Osteocyte (in vitro differentiated cells): ENCODE measurements at regions not wholly inside any gene's neighbourhood (a gene's known extent, or its start where the extent isn't known, plus 50 kb on each side); places are given as distances from the start of the nearest gene placed in this dataset.

ENCODE experiments used
- DNase-seq: peaks from one replicate; pipeline ENCODE4 v3.0.0; 2021; ENCODE audit warnings: mixed read lengths; ENCODE audit not compliant: unreplicated experiment; ENCODE audit errors: extremely low spot score
- H3K27ac Mint-ChIP-seq: one replicate; pipeline ENCODE4 v1.8.0; 2021; ENCODE audit warnings: mild to moderate bottlenecking, mixed read lengths; ENCODE audit not compliant: unreplicated experiment
- H3K27me3 Mint-ChIP-seq: one replicate; pipeline ENCODE4 v1.8.0; 2021; ENCODE audit warnings: mixed read lengths; ENCODE audit not compliant: unreplicated experiment
- H3K36me3 Mint-ChIP-seq: one replicate; pipeline ENCODE4 v1.8.0; 2021; ENCODE audit warnings: mixed read lengths; ENCODE audit not compliant: unreplicated experiment
- H3K4me1 Mint-ChIP-seq: one replicate; pipeline ENCODE4 v1.8.0; 2021; ENCODE audit warnings: mixed read lengths; ENCODE audit not compliant: unreplicated experiment
- H3K4me3 Mint-ChIP-seq: one replicate; pipeline ENCODE4 v1.8.0; 2021; ENCODE audit warnings: mild to moderate bottlenecking, moderate library complexity, mixed read lengths; ENCODE audit not compliant: unreplicated experiment
- H3K9me3 Mint-ChIP-seq: one replicate; pipeline ENCODE4 v1.8.0; 2021; ENCODE audit warnings: mixed read lengths; ENCODE audit not compliant: unreplicated experiment
- TF ChIP-seq, protein P1 (sequence below): fragments of 200-600 bp; sonication (generic); IDR thresholded peaks from 2 replicates; pipeline ENCODE4 v1.5.0; 2021; ENCODE audit warnings: antibody characterized with exemption, mild to moderate bottlenecking, moderate library complexity

- Mint-ChIP-seq H3K36me3 (no peaks in the 10 kb centered on the region), H3K4me1 (peaks cover 21% of the 10 kb centered on the region), H3K27me3 (no peaks in the 10 kb centered on the region), H3K4me3 (no peak overlapping the region), H3K27ac (no peak overlapping the region), H3K9me3 (peaks cover 15% of the 10 kb centered on the region)
- no peak for DNase-seq
- TF ChIP-seq, protein P1, sequence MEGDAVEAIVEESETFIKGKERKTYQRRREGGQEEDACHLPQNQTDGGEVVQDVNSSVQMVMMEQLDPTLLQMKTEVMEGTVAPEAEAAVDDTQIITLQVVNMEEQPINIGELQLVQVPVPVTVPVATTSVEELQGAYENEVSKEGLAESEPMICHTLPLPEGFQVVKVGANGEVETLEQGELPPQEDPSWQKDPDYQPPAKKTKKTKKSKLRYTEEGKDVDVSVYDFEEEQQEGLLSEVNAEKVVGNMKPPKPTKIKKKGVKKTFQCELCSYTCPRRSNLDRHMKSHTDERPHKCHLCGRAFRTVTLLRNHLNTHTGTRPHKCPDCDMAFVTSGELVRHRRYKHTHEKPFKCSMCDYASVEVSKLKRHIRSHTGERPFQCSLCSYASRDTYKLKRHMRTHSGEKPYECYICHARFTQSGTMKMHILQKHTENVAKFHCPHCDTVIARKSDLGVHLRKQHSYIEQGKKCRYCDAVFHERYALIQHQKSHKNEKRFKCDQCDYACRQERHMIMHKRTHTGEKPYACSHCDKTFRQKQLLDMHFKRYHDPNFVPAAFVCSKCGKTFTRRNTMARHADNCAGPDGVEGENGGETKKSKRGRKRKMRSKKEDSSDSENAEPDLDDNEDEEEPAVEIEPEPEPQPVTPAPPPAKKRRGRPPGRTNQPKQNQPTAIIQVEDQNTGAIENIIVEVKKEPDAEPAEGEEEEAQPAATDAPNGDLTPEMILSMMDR = no peak
Measured at GRCh38 chr3:30501526-30501925, 104.9 kb upstream of the TGFBR2 start.

DNA sequence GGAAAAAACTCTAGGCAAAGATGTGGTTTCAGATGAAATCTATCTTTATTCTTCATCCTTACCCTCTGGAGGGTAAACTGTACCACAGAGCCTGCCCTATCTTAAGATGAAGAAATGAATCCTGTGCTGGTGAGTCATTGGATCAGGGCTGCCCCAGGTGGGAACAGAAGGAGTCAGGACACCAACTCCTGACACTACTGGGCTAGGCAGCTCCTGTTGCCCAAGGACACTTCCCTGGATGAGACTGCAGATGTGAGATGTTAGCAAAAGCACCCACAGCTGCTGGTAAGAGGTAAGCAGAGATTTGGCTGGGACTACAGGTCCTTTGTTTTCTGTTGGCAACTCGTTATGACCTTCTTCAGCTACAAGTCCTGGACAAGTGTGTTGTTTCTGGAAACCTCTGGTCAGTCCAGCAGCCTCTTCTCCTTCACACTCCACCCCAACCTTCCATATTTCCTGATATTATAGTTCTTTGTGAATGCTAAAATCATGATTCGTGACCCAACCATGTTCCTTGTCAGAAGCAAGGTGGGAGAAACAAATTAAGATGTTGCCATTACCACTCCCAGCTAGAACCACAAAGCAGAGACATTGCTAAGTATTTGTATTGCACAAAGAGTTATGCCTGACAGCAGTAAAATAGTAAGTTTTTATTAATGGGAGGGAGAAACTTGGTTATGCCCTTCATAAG lies 104.2 kb upstream of the TGFBR2 start:
- TF ChIP-seq, protein P1 = no peak
- Mint-ChIP-seq H3K27ac (no peak overlapping the region), H3K36me3 (no peaks in the 10 kb centered on the region), H3K27me3 (no peaks in the 10 kb centered on the region), H3K4me3 (no peak overlapping the region), H3K9me3 (peaks cover 15% of the 10 kb centered on the region), H3K4me1 (peaks cover 15% of the 10 kb centered on the region)
- no peak for DNase-seq

DNA sequence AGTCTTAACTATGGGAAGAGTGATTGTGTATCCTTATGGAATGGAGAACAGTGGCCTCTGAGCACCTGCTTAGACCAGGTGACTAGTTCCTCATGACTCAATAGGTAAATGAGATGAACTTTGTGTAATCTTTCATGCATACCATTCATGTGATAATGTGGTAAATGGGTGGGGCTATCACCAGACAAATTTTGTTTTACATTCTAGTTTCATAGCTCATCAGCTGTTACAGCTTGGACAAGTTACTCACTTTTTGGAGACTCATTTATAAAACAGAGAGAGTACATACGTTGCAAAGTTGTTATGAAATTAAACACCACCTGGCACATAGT lies 103.7 kb upstream of the TGFBR2 start:
- Mint-ChIP-seq H3K4me3 (no peak overlapping the region), H3K9me3 (peaks cover 15% of the 10 kb centered on the region), H3K4me1 (peaks cover 12% of the 10 kb centered on the region), H3K27me3 (no peaks in the 10 kb centered on the region), H3K36me3 (no peaks in the 10 kb centered on the region), H3K27ac (no peak overlapping the region)
- TF ChIP-seq, protein P1 = no peak
- no peak for DNase-seq

DNA sequence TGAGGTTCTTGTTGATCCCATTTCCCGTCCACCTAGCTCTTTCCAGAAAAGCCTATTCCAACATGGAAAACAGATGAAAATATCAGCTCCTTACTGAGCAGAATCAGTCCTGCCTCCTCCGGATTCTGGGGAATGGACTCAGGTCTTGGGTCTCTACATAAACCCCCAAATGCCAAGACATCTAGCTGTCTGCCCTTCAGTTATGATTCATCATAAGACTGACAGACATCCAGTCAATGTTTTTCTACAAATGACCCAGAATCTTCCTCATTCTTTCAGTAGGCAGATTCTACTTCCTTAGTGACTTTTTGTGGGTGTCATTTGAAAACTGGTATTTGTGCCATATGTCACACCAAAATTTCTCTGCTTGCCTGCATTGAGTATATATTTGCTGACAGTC lies 103.0 kb upstream of the TGFBR2 start:
- Mint-ChIP-seq H3K4me1 (peaks cover 15% of the 10 kb centered on the region), H3K27me3 (no peaks in the 10 kb centered on the region), H3K4me3 (no peak overlapping the region), H3K27ac (no peak overlapping the region), H3K36me3 (no peaks in the 10 kb centered on the region), H3K9me3 (peaks cover 15% of the 10 kb centered on the region)
- no peak for DNase-seq
- TF ChIP-seq, protein P1 = no peak

GRCh38 chr3:30504939-30505338 lies 101.5 kb upstream of the TGFBR2 start:
- DNase-seq = no peak
- TF ChIP-seq, protein P1 = no peak
- Mint-ChIP-seq H3K27me3 (no peaks in the 10 kb centered on the region), H3K9me3 (peaks cover 15% of the 10 kb centered on the region), H3K4me3 (no peak overlapping the region), H3K36me3 (no peaks in the 10 kb centered on the region), H3K4me1 (peaks cover 13% of the 10 kb centered on the region), H3K27ac (no peak overlapping the region)
